CD4-positive, alpha-beta T cell (primary cell): ENCODE measurements at regions not wholly inside any gene's neighbourhood (a gene's known extent, or its start where the extent isn't known, plus 50 kb on each side); places are given as distances from the start of the nearest gene placed in this dataset.

Experiments
- ATAC-seq: fragments of 200-7000 bp; cut with Tn5 transposase; one replicate; pipeline ENCODE4 v1.10.0; 2022; ENCODE audit warnings: mild to moderate bottlenecking; ENCODE audit not compliant: poor library complexity
- CTCF ChIA-PET: fragments of 350-600 bp; sonication (Branson Sonifier 250); formaldehyde crosslinking; loops from one replicate; lab custom pipeline; 2021; ENCODE audit warnings: antibody characterized with exemption, inconsistent platforms; lab: Charles Lee
- POLR2A ChIA-PET: fragments of 350-600 bp; sonication (Branson Sonifier 250); formaldehyde crosslinking; loops from one replicate; lab custom pipeline; 2021; ENCODE audit warnings: antibody characterized with exemption, inconsistent platforms; lab: Charles Lee
- DNase-seq, 14 experiments: peaks; one replicate each; pipeline ENCODE4 v3.0.0-alpha.2; 2013 to 2020; ENCODE audit warnings: mixed read lengths in 2 of 14
- H3K27ac ChIP-seq, 2 donors: one replicate each; pipeline versions ENCODE4 v1.5.1 to v1.7.0; 2013; ENCODE audit warnings: low read length in 2 of 2, low read depth in 1 of 2, mild to moderate bottlenecking in 1 of 2
- H3K27me3 ChIP-seq, 2 experiments: 1 replicate in 1 of 2; 2 replicates in 1 of 2; pipeline versions ENCODE4 v1.6.1 to v1.7.0; 2013; ENCODE audit warnings: low read length in 2 of 2, control low read depth in 1 of 2, mild to moderate bottlenecking in 1 of 2, moderate library complexity in 1 of 2; ENCODE audit not compliant: insufficient read depth in 2 of 2, control insufficient read depth in 1 of 2
- H3K36me3 ChIP-seq: one replicate; pipeline ENCODE4 v1.6.1; 2013; ENCODE audit warnings: low read length, control low read depth; ENCODE audit not compliant: insufficient read depth
- H3K4me1 ChIP-seq: one replicate; pipeline ENCODE4 v1.6.1; 2013; ENCODE audit warnings: low read length, control low read depth; ENCODE audit not compliant: insufficient read depth
- H3K4me3 ChIP-seq: one replicate; pipeline ENCODE4 v1.5.1; 2013; ENCODE audit warnings: mild to moderate bottlenecking, low read length, moderate library complexity
- H3K9me3 ChIP-seq, 2 experiments: 1 replicate in 1 of 2; 2 replicates in 1 of 2; pipeline versions ENCODE4 v1.6.1 to v1.7.0; 2013; ENCODE audit warnings: low read length in 2 of 2, mild to moderate bottlenecking in 2 of 2, control low read depth in 1 of 2, moderate library complexity in 1 of 2; ENCODE audit not compliant: control insufficient read depth in 1 of 2, insufficient read depth in 1 of 2
- H3K27ac Mint-ChIP-seq: one replicate; pipeline ENCODE4 v1.8.0; 2020; ENCODE audit warnings: mixed read lengths
- H3K27me3 Mint-ChIP-seq: one replicate; pipeline ENCODE4 v1.8.0; 2021; ENCODE audit warnings: mixed read lengths
- H3K36me3 Mint-ChIP-seq: one replicate; pipeline ENCODE4 v1.8.0; 2021; ENCODE audit warnings: low read depth, mixed read lengths
- H3K4me1 Mint-ChIP-seq: one replicate; pipeline ENCODE4 v1.8.0; 2021; ENCODE audit warnings: low read depth, mixed read lengths
- H3K4me3 Mint-ChIP-seq: one replicate; pipeline ENCODE4 v1.8.0; 2020; ENCODE audit warnings: mild to moderate bottlenecking, mixed read lengths
- H3K9me3 Mint-ChIP-seq: one replicate; pipeline ENCODE4 v1.8.0; 2020; ENCODE audit warnings: mixed read lengths
- intact Hi-C, 2 experiments: fragments of 100-400 bp; cut with DNase I in 1 of 2; cut with micrococcal nuclease in 1 of 2; formaldehyde crosslinking; loops; one replicate each; pipeline versions ENCODE4 v1.15.1 to v1.9.0; 2023 to 2025; cut with DNase I, micrococcal nuclease
- TF ChIP-seq, protein P1 (sequence below): fragments of 200-600 bp; IDR thresholded peaks from one replicate; pipeline ENCODE4 v1.8.0; 2022; ENCODE audit warnings: antibody characterized with exemption, mild to moderate bottlenecking

DNA sequence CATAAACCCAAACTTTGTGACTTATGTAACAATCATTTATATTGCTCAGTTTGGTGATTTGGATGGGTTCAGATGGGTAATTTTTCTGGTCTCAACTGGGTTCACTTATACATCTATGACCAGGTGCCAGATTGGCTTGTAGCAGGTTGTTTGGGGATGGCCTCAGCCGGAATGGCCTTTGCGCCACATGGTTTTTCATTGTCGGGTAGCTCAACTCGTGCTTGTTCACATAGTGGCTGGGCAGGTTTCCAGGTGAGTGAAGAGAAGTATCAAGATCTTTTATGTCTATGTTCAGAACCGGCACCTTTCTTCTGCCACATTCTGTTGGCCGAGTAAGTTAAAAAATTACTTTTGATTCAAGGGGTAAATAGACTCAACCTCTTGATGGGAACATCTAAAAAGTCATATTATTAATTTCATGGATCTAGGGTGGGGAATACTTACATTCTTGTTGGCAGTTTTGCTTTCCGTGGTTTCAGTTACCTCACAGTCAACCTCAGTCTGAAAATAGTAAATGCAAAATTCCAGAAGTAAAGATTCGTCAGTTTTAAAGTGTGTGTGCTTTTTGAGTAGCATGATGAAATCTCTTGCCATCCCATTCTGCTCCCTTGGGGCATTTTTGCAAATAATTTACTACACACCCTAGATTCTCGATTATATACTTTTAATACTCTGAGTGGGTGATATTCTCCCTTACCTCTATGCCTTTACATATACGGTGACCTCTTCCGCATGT lies 745.7 kb upstream of the CCDC54 start:
- intact Hi-C loops: no loop called here
- ChIA-PET CTCF (no interaction called here), POLR2A (no interaction called here)
- DNase-seq: no peak
- no peak for ATAC-seq
- TF ChIP-seq, protein P1, sequence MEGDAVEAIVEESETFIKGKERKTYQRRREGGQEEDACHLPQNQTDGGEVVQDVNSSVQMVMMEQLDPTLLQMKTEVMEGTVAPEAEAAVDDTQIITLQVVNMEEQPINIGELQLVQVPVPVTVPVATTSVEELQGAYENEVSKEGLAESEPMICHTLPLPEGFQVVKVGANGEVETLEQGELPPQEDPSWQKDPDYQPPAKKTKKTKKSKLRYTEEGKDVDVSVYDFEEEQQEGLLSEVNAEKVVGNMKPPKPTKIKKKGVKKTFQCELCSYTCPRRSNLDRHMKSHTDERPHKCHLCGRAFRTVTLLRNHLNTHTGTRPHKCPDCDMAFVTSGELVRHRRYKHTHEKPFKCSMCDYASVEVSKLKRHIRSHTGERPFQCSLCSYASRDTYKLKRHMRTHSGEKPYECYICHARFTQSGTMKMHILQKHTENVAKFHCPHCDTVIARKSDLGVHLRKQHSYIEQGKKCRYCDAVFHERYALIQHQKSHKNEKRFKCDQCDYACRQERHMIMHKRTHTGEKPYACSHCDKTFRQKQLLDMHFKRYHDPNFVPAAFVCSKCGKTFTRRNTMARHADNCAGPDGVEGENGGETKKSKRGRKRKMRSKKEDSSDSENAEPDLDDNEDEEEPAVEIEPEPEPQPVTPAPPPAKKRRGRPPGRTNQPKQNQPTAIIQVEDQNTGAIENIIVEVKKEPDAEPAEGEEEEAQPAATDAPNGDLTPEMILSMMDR: no peak
- Histone ChIP-seq H3K27me3 (no peaks in the 10 kb centered on the region), H3K4me3 (no peak overlapping the region), H3K9me3 (no peaks in the 10 kb centered on the region), H3K27ac (no peak overlapping the region), H3K36me3 (no peaks in the 10 kb centered on the region), H3K4me1 (no peaks in the 10 kb centered on the region)
- Mint-ChIP-seq H3K36me3 (no peaks in the 10 kb centered on the region), H3K4me1 (no peaks in the 10 kb centered on the region), H3K27ac (no peak overlapping the region), H3K27me3 (no peaks in the 10 kb centered on the region), H3K9me3 (no peaks in the 10 kb centered on the region), H3K4me3 (no peak overlapping the region)

DNA sequence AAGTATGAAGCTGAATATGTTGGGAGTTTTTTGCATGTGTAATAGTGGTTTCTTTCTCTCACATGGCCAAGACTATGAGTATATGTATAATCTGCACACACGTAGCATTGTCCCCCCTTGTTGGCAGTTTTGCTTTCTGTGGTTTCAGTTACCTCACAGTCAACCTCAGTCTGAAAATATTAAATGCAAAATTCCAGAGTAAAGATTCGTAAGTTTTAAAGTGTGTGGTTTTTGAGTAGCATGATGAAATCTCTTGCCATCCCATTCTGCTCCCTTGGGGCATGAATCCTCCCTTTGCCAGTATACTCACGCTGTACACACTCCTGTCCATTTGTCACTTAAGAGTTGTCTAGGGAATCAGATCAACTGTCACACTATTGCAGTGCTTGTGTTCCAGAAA lies 742.0 kb upstream of the CCDC54 start:
- H3K36me3 Mint-ChIP-seq: no peaks in the 10 kb centered on the region
- POLR2A ChIA-PET: no interaction called here
- TF ChIP-seq, protein P1: no peak
- DNase-seq: no peak
- Histone ChIP-seq H3K9me3 (no peaks in the 10 kb centered on the region), H3K4me3 (no peak overlapping the region), H3K27me3 (no peaks in the 10 kb centered on the region), H3K36me3 (no peaks in the 10 kb centered on the region), H3K4me1 (no peaks in the 10 kb centered on the region), H3K27ac (no peak overlapping the region)
- CTCF ChIA-PET: no interaction called here
- H3K27me3 Mint-ChIP-seq: no peaks in the 10 kb centered on the region
- H3K9me3 Mint-ChIP-seq: no peaks in the 10 kb centered on the region
- no peak overlapping the region for H3K27ac Mint-ChIP-seq
- intact Hi-C loops: no loop called here
- ATAC-seq: no peak
- H3K4me3 Mint-ChIP-seq: no peak overlapping the region
- H3K4me1 Mint-ChIP-seq: no peaks in the 10 kb centered on the region

DNA sequence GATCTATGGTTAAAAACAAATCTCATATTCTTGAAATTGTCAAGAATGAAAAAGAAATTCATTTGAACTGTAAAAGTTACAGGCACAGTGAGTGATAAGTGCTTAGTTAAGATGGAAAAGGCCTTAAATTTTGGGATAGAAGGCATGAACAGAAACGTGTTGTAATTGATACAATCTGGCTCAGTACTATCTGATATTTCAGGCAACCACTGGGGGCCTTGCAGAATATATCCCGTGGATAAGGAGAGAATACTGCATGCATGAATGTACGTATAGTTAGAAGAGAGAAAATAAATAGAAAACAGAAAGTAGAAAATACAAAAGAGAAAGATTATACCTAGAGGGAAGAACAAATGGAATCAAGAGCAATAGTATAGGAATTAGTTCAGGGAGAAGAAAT lies 741.4 kb upstream of the CCDC54 start:
- no peaks in the 10 kb centered on the region for H3K9me3 Mint-ChIP-seq
- ChIA-PET POLR2A (no interaction called here), CTCF (no interaction called here)
- no peak overlapping the region for H3K4me3 Mint-ChIP-seq
- H3K36me3 ChIP-seq: no peaks in the 10 kb centered on the region
- no peaks in the 10 kb centered on the region for H3K4me1 Mint-ChIP-seq
- no peak overlapping the region for H3K27ac Mint-ChIP-seq
- H3K27ac ChIP-seq: no peak overlapping the region
- intact Hi-C loops: no loop called here
- no peaks in the 10 kb centered on the region for H3K9me3 ChIP-seq
- no peak for DNase-seq
- TF ChIP-seq, protein P1: no peak
- no peaks in the 10 kb centered on the region for H3K27me3 Mint-ChIP-seq
- no peak overlapping the region for H3K4me3 ChIP-seq
- no peaks in the 10 kb centered on the region for H3K27me3 ChIP-seq
- no peaks in the 10 kb centered on the region for H3K36me3 Mint-ChIP-seq
- no peaks in the 10 kb centered on the region for H3K4me1 ChIP-seq
- ATAC-seq: no peak
